Hepatocyte (in vitro differentiated cells): ENCODE measurements at regions not wholly inside any gene's neighbourhood (a gene's known extent, or its start where the extent isn't known, plus 50 kb on each side); places are given as distances from the start of the nearest gene placed in this dataset.

Experiments
- DNase-seq: peaks from one replicate; pipeline ENCODE4 v3.0.0-alpha.2; 2016; ENCODE audit warnings: low spot score
- H2AFZ ChIP-seq: fragments of 200-600 bp; sonication (generic); 2 replicates; pipeline ENCODE4 v1.6.0; 2016; ENCODE audit warnings: antibody characterized with exemption, mild to moderate bottlenecking
- H3K27ac ChIP-seq: fragments of 200-600 bp; sonication (generic); 2 replicates; pipeline ENCODE4 v1.5.1; 2016; ENCODE audit warnings: mild to moderate bottlenecking
- H3K27me3 ChIP-seq: fragments of 200-600 bp; sonication (generic); 2 replicates; pipeline ENCODE4 v1.6.1; 2016
- H3K36me3 ChIP-seq: fragments of 200-600 bp; sonication (generic); replicated peaks from 2 replicates; pipeline ENCODE4 v1.5.1; 2016; ENCODE audit warnings: low read depth; ENCODE audit not compliant: insufficient read depth
- H3K4me1 ChIP-seq: fragments of 200-600 bp; sonication (generic); 2 replicates; pipeline ENCODE4 v1.5.1; 2016; ENCODE audit warnings: mild to moderate bottlenecking, moderate library complexity; ENCODE audit not compliant: insufficient read depth
- H3K4me2 ChIP-seq: fragments of 200-600 bp; sonication (generic); 2 replicates; pipeline ENCODE4 v1.6.0; 2016
- H3K4me3 ChIP-seq: fragments of 200-600 bp; sonication (generic); 2 replicates; pipeline ENCODE4 v1.5.1; 2016; ENCODE audit warnings: mild to moderate bottlenecking
- H3K79me2 ChIP-seq: fragments of 200-600 bp; sonication (generic); 2 replicates; pipeline ENCODE4 v1.6.0; 2017; ENCODE audit warnings: mild to moderate bottlenecking
- H3K9me2 ChIP-seq: fragments of 200-600 bp; sonication (generic); replicated peaks from 2 replicates; pipeline ENCODE4 v1.6.0; 2017; ENCODE audit warnings: mild to moderate bottlenecking; ENCODE audit not compliant: insufficient read depth
- H3K9me3 ChIP-seq: fragments of 200-600 bp; sonication (generic); 2 replicates; pipeline ENCODE4 v1.5.1; 2016; ENCODE audit warnings: low read depth, mild to moderate bottlenecking
- H4K20me1 ChIP-seq: fragments of 200-600 bp; sonication (generic); 2 replicates; pipeline ENCODE4 v1.6.0; 2016; ENCODE audit warnings: mild to moderate bottlenecking; ENCODE audit not compliant: insufficient read depth, poor library complexity, severe bottlenecking
- EZH2 ChIP-seq: fragments of 200-600 bp; sonication (generic); IDR thresholded peaks from 2 replicates; pipeline ENCODE4 v1.6.1; 2016; ENCODE audit warnings: antibody characterized with exemption, mild to moderate bottlenecking, borderline replicate concordance
- EZH2phosphoT487 ChIP-seq: fragments of 200-600 bp; sonication (generic); IDR thresholded peaks from one replicate; pipeline ENCODE4 v1.6.1; 2018; ENCODE audit warnings: antibody characterized with exemption, mild to moderate bottlenecking, low read depth, moderate library complexity; ENCODE audit not compliant: unreplicated experiment, severe bottlenecking
- WGBS: methylation state at CpG from one replicate; pipeline ENCODE4 v1.1.6; 2016; ENCODE audit warnings: low lambda C conversion rate; ENCODE audit errors: missing lambda C conversion rate; 5-methylcytosine and 5-hydroxymethylcytosine counted together
- TF ChIP-seq, protein P1 (sequence below): fragments of 200-600 bp; sonication (generic); IDR thresholded peaks from 2 replicates; pipeline ENCODE4 v1.5.1; 2016; ENCODE audit warnings: antibody characterized with exemption, mild to moderate bottlenecking; ENCODE audit not compliant: poor library complexity

- WGBS: 100% methylated on average over 1 of the region's 1 CpG
- H3K36me3 ChIP-seq: no peaks in the 10 kb centered on the region
- H3K4me1 ChIP-seq: no peaks in the 10 kb centered on the region
These were observed 192.9 kb downstream of the OXSM start for GRCh38 chr3:25982756-25983155.

DNA sequence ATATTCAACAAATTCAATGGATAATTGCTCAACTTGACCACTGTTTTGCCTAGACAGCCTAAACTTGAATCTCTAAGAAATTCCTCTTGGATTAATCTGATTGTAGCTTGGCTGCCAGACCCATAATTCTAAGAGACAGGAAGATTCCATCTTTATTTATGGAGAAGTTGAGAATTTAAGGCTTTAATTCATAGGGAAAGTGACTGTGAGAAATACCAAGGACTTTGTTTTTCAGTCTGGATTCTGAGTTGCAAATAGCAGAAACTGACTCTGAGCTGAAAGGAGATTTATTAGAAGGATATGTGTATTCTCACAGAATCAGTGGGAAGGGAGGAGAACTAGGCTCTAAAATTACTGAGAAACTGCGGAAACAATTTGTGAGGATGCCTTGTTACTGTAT lies 195.7 kb downstream of the OXSM start:
- no peak overlapping the region for H3K27ac ChIP-seq
- H3K9me2 ChIP-seq: no peaks in the 10 kb centered on the region
- no peak overlapping the region for H2AFZ ChIP-seq
- H3K36me3 ChIP-seq: no peaks in the 10 kb centered on the region
- no peaks in the 10 kb centered on the region for H4K20me1 ChIP-seq
- no peaks in the 10 kb centered on the region for H3K79me2 ChIP-seq
- H3K27me3 ChIP-seq: no peaks in the 10 kb centered on the region
- WGBS: 100% methylated on average over 1 of the region's 1 CpG
- H3K4me1 ChIP-seq: no peaks in the 10 kb centered on the region
- no peaks in the 10 kb centered on the region for H3K9me3 ChIP-seq
- no peak for DNase-seq
- TF ChIP-seq EZH2phosphoT487: no peak
- TF ChIP-seq EZH2: no peak
- TF ChIP-seq, protein P1, sequence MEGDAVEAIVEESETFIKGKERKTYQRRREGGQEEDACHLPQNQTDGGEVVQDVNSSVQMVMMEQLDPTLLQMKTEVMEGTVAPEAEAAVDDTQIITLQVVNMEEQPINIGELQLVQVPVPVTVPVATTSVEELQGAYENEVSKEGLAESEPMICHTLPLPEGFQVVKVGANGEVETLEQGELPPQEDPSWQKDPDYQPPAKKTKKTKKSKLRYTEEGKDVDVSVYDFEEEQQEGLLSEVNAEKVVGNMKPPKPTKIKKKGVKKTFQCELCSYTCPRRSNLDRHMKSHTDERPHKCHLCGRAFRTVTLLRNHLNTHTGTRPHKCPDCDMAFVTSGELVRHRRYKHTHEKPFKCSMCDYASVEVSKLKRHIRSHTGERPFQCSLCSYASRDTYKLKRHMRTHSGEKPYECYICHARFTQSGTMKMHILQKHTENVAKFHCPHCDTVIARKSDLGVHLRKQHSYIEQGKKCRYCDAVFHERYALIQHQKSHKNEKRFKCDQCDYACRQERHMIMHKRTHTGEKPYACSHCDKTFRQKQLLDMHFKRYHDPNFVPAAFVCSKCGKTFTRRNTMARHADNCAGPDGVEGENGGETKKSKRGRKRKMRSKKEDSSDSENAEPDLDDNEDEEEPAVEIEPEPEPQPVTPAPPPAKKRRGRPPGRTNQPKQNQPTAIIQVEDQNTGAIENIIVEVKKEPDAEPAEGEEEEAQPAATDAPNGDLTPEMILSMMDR: no peak
- H3K4me3 ChIP-seq: no peak overlapping the region
- H3K4me2 ChIP-seq: no peak overlapping the region

More at GRCh38 chr3:25982756-25983155, 192.9 kb downstream of the OXSM start:
- TF ChIP-seq, protein P1: no peak
- TF ChIP-seq EZH2phosphoT487: no peak
- TF ChIP-seq EZH2: no peak
- Histone ChIP-seq H3K9me3 (no peaks in the 10 kb centered on the region), H3K27ac (no peak overlapping the region), H3K4me3 (no peak overlapping the region), H2AFZ (no peak overlapping the region), H4K20me1 (no peaks in the 10 kb centered on the region), H3K79me2 (no peaks in the 10 kb centered on the region), H3K27me3 (no peaks in the 10 kb centered on the region), H3K9me2 (no peaks in the 10 kb centered on the region), H3K4me2 (no peak overlapping the region)
- DNase-seq: no peak

GRCh38 chr3:25992606-25993005 lies 202.7 kb downstream of the OXSM start:
- WGBS: 91% methylated on average over 3 of the region's 3 CpGs
- H3K4me1 ChIP-seq: no peaks in the 10 kb centered on the region

More at GRCh38 chr3:25992606-25993005, 202.7 kb downstream of the OXSM start:
- Histone ChIP-seq H4K20me1 (no peaks in the 10 kb centered on the region), H3K79me2 (no peaks in the 10 kb centered on the region), H3K9me3 (peaks cover 4% of the 10 kb centered on the region), H3K4me2 (no peak overlapping the region), H3K27ac (no peak overlapping the region), H3K36me3 (no peaks in the 10 kb centered on the region), H3K9me2 (no peaks in the 10 kb centered on the region), H2AFZ (no peak overlapping the region), H3K4me3 (no peak overlapping the region), H3K27me3 (no peaks in the 10 kb centered on the region)
- TF ChIP-seq, protein P1: no peak
- TF ChIP-seq EZH2: no peak
- TF ChIP-seq EZH2phosphoT487: no peak
- no peak for DNase-seq
